ENCODE measurements at regions not wholly inside any gene's neighbourhood (a gene's known extent, or its start where the extent isn't known, plus 50 kb on each side); places are given as distances from the start of the nearest gene placed in this dataset.

GRCh38 chr5:73996151-73996755 is 370.3 kb downstream of the ARHGEF28 start:
- Mint-ChIP-seq H3K4me3 (no peak overlapping the region), H3K9me3 (peaks cover 7% of the 10 kb centered on the region), H3K4me1 (no peaks in the 10 kb centered on the region), H3K27me3 (peaks cover 14% of the 10 kb centered on the region), H3K27ac (no peak overlapping the region), H3K36me3 (no peaks in the 10 kb centered on the region)
- no peak for ATAC-seq

GRCh38 chr5:73994963-73995362 is 369.0 kb downstream of the ARHGEF28 start:
- no peak overlapping the region for H3K4me3 Mint-ChIP-seq
- no peaks in the 10 kb centered on the region for H3K36me3 Mint-ChIP-seq
- H3K4me1 Mint-ChIP-seq = no peaks in the 10 kb centered on the region
- peaks cover 22% of the 10 kb centered on the region for H3K27me3 Mint-ChIP-seq
- peaks cover 7% of the 10 kb centered on the region for H3K9me3 Mint-ChIP-seq
- H3K27ac Mint-ChIP-seq = no peak overlapping the region
- no peak for ATAC-seq

Data from stimulated activated memory B cell treated with anti-CD40 and anti-IgM and Interleukin-4, amounts not matched to agents 10 μg/mL and 1 μg/mL and 100 μg/mL, for 72 hours (primary cell).